SHP77 (cell line): ENCODE measurements at regions not wholly inside any gene's neighbourhood (a gene's known extent, or its start where the extent isn't known, plus 50 kb on each side); places are given as distances from the start of the nearest gene placed in this dataset.
"Not testable (repeated sequence)": the region's sequence is repeated elsewhere in the genome, so short reads cannot be mapped to it uniquely, and the experiment has no call there.

Experiments
- DNase-seq, 2 experiments: peaks; one replicate each; lab custom pipeline; 2025; lab: John Stamatoyannopoulos, UW

GRCh38 chr16:59632276-59632855 lies 898.2 kb upstream of the GOT2 start:
- no peak for DNase-seq

- not testable (repeated sequence) for DNase-seq
Measured at GRCh38 chr16:59624381-59624780, 890.3 kb upstream of the GOT2 start.

GRCh38 chr16:59614466-59615240 lies 880.5 kb upstream of the GOT2 start:
- DNase-seq: no peak

DNA sequence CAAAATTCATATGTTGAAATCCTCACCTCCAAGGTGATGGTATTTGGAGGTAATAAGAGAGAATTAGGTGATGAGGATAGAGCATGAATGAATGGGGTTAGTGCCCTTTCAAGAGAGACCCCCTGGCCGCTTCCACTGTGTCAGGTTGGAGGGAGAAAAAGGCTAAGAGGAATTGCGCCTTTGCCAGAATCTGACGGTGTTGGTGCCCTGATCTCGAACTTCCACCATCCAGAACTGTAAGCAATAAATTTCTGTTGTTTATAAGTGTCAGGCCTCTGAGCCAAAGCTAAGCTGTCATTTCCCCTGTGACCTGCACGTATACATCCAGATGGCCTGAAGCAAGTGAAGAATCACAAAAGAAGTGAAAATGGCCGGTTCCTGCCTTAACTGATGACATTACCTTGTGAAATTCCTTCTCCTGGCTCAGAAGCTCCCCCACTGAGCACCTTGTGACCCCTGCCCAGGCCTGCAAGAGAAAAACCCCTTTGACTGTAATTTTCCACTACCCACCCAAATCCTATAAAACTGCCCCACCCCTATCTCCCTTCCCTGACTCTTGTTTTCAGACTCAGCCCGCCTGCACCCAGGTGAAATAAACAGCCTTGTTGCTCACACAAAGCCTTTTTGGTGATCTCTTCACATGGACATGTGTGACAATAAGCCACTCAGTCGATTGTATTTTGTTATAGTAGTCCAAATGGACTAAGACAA lies 878.9 kb upstream of the GOT2 start:
- DNase-seq: not testable (repeated sequence)

- DNase-seq: no peak
Measured at GRCh38 chr16:59612094-59612493, 878.0 kb upstream of the GOT2 start.

- no peak for DNase-seq
Measured at GRCh38 chr16:59611556-59611955, 877.4 kb upstream of the GOT2 start.

- DNase-seq: no peak
Measured at GRCh38 chr16:59605706-59606105, 871.6 kb upstream of the GOT2 start.

- DNase-seq: no peak
Measured at GRCh38 chr16:59604354-59604753, 870.2 kb upstream of the GOT2 start.

GRCh38 chr16:59601452-59601851 lies 867.3 kb upstream of the GOT2 start:
- DNase-seq: no peak

DNA sequence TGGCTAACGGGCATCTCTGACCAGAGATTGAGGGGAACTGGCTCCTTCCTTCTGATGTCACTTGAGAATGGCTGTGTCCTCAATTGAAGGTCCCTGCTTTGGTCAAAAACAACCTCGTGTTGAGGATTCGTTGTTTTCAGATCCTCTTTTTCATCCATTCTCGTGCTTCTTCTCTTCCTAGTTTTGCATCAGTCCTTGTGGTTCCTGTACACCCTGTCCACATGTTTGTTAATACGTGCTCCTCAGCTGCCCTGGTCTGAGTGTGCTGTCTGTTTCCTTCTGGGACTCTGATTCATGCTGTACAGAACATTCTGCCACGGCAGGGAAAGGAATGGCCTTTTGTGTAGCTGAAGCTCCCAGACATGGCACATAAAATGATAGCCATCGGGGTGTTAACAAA lies 863.2 kb upstream of the GOT2 start:
- no peak for DNase-seq

GRCh38 chr16:59596693-59597092 lies 862.6 kb upstream of the GOT2 start:
- no peak for DNase-seq

DNA sequence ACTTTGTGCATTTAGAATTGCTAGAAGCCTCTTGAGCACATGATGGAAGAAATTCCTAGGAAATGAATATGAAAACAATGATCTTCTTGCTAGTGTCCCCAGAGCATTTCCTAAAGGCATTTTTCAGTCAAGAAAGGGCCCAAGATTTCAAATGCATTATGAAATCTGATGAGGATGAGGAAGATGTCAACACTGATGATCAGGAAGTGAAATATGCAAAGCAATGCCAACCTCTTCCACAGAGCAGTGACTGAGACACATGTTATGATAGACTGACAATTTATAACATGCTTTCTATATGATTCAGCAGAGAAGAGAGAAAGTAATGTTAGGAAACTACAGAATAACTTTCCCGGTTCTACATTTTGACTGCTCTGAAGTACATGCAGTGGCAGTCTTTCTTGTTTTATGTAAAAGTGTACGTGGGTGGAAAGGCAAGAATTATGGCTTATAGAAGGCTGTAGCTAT lies 859.1 kb upstream of the GOT2 start:
- DNase-seq: no peak

DNA sequence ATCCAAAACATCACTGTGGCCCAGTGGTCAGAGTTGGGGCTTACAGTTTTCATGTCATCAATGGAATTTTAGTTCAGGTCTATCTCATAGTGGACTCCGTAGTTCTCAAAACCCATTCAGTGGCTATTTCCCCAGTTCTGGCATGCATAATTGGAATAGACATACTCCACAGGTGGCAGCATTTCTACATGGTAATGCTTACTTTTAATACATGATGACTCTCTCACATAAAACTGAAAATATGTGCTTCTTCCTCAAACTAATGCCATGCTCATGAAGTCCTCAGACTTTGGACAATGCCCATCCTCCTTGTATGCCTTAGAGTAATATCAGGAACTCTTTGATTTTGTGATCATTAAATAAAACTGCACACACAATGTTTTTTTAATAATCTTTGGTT lies 857.4 kb upstream of the GOT2 start:
- no peak for DNase-seq

GRCh38 chr16:59590845-59591244 lies 856.7 kb upstream of the GOT2 start:
- DNase-seq: no peak

DNA sequence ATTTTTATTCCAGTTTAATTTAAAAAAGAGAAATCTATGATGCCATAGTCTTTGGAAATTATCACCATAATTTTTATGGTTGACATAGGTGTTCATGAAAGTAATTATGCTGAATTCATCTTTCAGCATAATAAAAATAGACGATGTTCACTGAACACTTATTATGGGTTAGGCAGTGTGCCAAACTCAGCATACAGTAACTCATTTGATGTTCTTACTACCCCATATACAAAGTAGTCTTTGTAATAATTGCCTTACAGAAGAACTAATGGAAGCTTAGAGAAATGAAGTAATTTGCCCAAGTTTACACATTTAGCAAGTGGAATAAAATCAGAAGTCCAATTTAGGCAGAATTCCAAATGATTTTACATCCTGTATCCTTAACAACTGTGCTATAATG lies 852.2 kb upstream of the GOT2 start:
- no peak for DNase-seq

DNA sequence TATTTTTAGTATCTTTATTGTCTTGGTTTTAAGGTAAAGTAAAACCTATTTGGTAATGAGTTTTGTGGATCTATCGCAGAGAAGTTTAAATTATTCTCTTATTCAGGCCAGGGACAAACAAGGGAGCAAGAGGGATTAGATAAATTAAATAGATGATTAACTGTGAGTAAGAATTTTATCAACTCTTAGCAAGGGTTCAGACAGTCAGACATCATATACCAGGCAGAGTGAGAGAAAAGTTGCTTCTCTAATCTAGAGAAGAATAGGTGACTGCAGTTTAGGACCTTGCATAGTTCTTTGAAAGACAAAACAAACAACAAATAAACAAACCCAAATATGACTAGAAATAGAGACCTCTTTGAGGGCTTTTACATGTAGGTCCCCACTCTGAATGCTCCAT lies 840.2 kb upstream of the GOT2 start:
- no peak for DNase-seq

DNA sequence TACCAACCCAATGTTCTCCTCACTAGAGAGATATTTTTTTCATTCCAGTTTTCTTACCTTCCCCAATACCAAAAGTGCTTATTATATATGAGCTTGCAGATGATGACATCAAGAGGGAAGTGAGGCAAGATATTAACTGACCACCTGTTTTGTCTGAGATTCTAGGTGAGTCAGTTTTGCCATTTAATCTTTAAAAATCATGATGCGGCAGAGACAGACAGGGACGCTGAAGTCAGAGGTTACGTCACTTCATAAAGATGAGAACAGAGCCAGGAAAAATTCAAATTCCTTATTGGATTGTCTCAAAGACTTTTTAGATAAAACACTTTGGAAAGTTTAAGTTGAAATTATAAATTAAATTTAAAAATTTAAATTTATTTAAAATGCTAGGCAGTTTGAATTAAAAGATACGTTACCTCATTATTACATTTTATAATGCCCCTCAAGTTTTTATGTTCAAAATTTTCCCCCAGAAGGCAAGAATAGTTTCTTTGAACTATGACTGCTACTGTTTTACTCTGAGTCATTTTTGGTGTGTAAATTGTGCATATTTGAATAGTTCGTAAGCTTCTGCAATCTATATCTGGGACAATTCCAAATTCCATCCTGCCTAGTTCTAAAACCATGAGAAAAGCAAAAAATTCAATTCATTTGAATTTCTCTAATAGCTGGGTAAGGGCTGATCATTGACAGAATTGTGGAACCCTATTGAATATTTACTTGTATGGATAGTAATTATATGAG lies 839.6 kb upstream of the GOT2 start:
- no peak for DNase-seq

- DNase-seq: no peak
Measured at GRCh38 chr16:59567496-59567895, 833.4 kb upstream of the GOT2 start.

- DNase-seq: no peak
Measured at GRCh38 chr16:59566446-59566845, 832.3 kb upstream of the GOT2 start.

DNA sequence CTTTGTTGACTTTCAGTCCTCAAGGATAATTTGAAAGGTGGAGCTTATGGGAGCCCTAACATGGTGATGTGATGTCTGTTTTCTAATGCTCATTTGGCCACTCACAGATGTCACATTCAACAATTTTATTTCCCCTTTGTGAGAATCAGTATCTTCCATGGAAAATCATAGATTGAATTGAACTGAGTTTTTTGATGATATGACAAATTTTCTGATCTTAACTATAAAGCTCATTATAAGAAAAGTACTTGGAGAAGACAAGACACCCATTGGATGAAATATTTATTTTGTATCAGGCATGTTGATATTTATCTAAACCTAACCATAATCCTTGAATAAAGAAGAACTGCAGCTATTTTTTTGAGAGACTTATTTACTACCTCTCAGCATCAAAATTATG lies 824.6 kb upstream of the GOT2 start:
- DNase-seq: no peak

DNA sequence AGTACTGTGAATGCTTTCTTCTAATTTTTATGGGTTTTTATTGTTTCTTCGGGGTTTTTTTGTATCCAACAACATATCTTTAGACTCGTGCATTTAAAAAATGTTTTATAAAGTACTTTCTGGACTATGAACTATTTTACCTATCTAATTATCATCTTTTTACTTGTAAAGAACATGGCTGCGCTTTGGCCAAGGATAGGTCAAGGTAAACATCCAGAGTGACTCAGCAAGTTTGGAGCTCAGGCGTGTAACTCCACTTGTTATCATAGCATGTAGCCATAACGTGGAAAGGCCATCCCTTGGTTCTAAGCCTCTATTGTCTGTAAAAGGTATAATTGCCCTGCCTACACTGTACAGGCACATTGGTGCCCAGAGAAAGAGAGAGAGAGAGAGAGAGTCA lies 818.0 kb upstream of the GOT2 start:
- DNase-seq: no peak

DNA sequence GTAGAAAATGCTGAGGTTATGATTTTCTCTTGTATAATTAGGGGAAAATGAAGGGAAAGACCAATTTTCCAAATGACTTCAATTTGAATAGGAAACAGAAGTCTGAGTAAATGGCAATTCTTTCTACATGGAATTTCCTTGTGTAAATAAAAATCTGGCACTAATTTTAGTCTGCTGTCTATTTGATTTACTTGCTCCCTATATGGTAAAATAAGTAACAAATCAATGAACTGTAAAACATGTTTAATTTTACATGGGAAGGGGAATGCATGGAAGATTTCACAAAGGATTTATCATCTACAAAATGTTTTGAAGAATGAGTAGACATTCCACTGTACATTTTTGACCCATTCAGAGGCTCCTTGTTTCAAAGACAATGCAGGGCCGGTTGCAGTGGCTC lies 811.6 kb upstream of the GOT2 start:
- DNase-seq: no peak

GRCh38 chr16:59543641-59544040 lies 809.5 kb upstream of the GOT2 start:
- DNase-seq: no peak
